ENCODE measurements at regions not wholly inside any gene's neighbourhood (a gene's known extent, or its start where the extent isn't known, plus 50 kb on each side); places are given as distances from the start of the nearest gene placed in this dataset.

DNA sequence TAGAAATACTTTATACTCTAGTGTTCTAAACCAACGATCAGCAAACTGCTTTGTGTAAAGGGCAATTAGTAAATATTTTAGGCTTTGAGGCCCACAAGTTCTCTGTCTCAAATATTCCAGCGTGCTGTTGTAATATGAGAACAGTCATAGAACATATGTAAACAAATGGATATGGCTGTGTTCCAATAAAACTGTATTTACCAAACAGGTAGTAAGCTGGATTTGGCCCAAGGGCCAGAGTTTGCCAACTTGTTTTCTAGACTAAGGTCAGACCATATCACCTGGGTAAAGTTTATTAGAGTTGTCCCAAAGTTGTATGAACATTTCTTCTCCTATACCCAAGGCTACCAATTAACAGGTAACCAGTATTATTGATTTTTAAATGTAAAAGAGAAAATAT lies 303.2 kb upstream of the MC4R start:
- intact Hi-C loops (cut with micrococcal nuclease; ENCODE audit: unreplicated experiment) = no loop called here
- no TSS peak for BruUV-seq (replicated peaks)
- H3K27ac Mint-ChIP-seq (ENCODE audit: unreplicated experiment) = no peak overlapping the region
- H3K36me3 Mint-ChIP-seq (ENCODE audit: insufficient read depth, unreplicated experiment) = no peaks in the 10 kb centered on the region
- Histone ChIP-seq H3K4me1 (no peaks in the 10 kb centered on the region), H3K4me3 (ENCODE audit: low read depth, low read length) (no peak overlapping the region), H3K9me3 (no peaks in the 10 kb centered on the region), H3K27me3 (replicated peaks; ENCODE audit: control insufficient read depth, insufficient read depth, low read length) (no peaks in the 10 kb centered on the region), H3K36me3 (ENCODE audit: control insufficient read depth, insufficient read depth, low read length) (no peaks in the 10 kb centered on the region)
- H3K4me3 Mint-ChIP-seq (ENCODE audit: unreplicated experiment) = no peak overlapping the region
- H3K9me3 Mint-ChIP-seq (ENCODE audit: unreplicated experiment) = no peaks in the 10 kb centered on the region
- ChIA-PET CTCF (no interaction called here), POLR2A (no interaction called here)
- DNase-seq = no peak
- TF ChIP-seq, protein P1, sequence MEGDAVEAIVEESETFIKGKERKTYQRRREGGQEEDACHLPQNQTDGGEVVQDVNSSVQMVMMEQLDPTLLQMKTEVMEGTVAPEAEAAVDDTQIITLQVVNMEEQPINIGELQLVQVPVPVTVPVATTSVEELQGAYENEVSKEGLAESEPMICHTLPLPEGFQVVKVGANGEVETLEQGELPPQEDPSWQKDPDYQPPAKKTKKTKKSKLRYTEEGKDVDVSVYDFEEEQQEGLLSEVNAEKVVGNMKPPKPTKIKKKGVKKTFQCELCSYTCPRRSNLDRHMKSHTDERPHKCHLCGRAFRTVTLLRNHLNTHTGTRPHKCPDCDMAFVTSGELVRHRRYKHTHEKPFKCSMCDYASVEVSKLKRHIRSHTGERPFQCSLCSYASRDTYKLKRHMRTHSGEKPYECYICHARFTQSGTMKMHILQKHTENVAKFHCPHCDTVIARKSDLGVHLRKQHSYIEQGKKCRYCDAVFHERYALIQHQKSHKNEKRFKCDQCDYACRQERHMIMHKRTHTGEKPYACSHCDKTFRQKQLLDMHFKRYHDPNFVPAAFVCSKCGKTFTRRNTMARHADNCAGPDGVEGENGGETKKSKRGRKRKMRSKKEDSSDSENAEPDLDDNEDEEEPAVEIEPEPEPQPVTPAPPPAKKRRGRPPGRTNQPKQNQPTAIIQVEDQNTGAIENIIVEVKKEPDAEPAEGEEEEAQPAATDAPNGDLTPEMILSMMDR (IDR thresholded peaks at IDR 0.05; ENCODE audit: insufficient read depth in 1 of 2, low read depth in 1 of 2, low read length in 1 of 2, severe bottlenecking in 1 of 2, unreplicated experiment in 1 of 2) = no peak
- H3K27me3 Mint-ChIP-seq (ENCODE audit: insufficient read depth, unreplicated experiment) = no peaks in the 10 kb centered on the region
- no peaks in the 10 kb centered on the region for H3K4me1 Mint-ChIP-seq (ENCODE audit: low read depth, unreplicated experiment)

DNA sequence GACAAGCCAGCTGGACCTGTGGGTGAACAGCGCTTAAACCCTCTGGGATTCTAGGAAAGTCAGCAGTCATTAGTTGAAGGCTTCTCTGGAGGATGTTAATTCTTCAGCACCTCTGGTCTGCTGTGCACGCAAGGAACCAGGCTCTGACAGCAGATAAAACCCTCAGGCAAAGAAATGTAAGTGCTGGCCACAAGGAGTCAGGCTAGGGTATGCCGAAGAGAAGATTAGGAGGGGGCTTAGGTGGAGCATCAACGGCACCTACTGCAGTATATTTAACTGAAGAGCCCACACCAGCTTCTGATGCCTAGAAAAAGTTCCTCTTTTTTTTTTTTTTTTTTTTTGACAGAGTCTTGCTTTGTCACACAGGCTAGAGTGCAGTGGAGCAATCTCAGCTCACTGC lies 304.2 kb upstream of the MC4R start:
- H3K4me3 Mint-ChIP-seq (ENCODE audit: unreplicated experiment) = no peak overlapping the region
- no peaks in the 10 kb centered on the region for H3K4me1 ChIP-seq
- H3K27me3 ChIP-seq (replicated peaks; ENCODE audit: control insufficient read depth, insufficient read depth, low read length) = no peaks in the 10 kb centered on the region
- H3K27me3 Mint-ChIP-seq (ENCODE audit: insufficient read depth, unreplicated experiment) = no peaks in the 10 kb centered on the region
- DNase-seq = no peak
- no peaks in the 10 kb centered on the region for H3K9me3 Mint-ChIP-seq (ENCODE audit: unreplicated experiment)
- no peaks in the 10 kb centered on the region for H3K36me3 ChIP-seq (ENCODE audit: control insufficient read depth, insufficient read depth, low read length)
- intact Hi-C loops (cut with micrococcal nuclease; ENCODE audit: unreplicated experiment) = no loop called here
- H3K9me3 ChIP-seq = no peaks in the 10 kb centered on the region
- POLR2A ChIA-PET = no interaction called here
- no peaks in the 10 kb centered on the region for H3K36me3 Mint-ChIP-seq (ENCODE audit: insufficient read depth, unreplicated experiment)
- H3K4me1 Mint-ChIP-seq (ENCODE audit: low read depth, unreplicated experiment) = no peaks in the 10 kb centered on the region
- no peak overlapping the region for H3K4me3 ChIP-seq (ENCODE audit: low read depth, low read length)
- H3K27ac Mint-ChIP-seq (ENCODE audit: unreplicated experiment) = no peak overlapping the region
- TF ChIP-seq, protein P1 (IDR thresholded peaks at IDR 0.05; ENCODE audit: insufficient read depth in 1 of 2, low read depth in 1 of 2, low read length in 1 of 2, severe bottlenecking in 1 of 2, unreplicated experiment in 1 of 2) = no peak
- CTCF ChIA-PET = no interaction called here
- BruUV-seq (replicated peaks) = no TSS peak

DNA sequence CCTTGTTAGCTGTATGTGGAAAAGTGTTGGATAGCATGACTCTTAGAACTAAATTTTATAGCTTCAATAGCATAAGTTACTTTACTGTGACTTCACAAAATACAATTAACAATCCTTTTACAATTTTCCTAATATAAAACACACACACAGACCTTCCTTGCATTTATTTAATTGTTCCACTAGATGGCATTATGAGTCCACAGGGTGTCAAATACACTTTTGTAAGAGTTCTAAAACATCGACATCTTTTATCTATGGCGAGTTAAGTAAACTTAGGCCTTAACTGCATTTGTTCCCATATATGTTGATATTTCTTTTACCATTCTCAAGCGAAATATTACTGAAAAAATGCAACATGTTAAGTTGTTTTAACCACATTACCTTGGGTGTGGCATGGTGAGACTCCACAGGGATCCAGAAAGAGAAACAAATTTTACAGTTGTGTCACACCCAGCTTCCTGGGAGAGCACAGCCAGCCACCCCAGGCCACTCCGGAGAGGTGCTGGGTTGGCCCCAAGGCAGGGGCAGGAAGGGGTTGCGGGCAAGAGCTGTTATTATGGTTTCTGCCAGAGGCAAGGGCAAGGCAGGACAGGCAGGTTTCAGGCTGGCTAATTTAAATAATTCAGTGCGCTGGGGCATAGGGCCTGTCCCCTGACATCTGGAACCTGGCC lies 312.4 kb upstream of the MC4R start:
- H3K9me3 ChIP-seq = no peaks in the 10 kb centered on the region
- no peaks in the 10 kb centered on the region for H3K36me3 ChIP-seq (ENCODE audit: control insufficient read depth, insufficient read depth, low read length)
- ChIA-PET POLR2A (no interaction called here), CTCF (no interaction called here)
- H3K27me3 ChIP-seq (replicated peaks; ENCODE audit: control insufficient read depth, insufficient read depth, low read length) = no peaks in the 10 kb centered on the region
- no peak overlapping the region for H3K27ac Mint-ChIP-seq (ENCODE audit: unreplicated experiment)
- intact Hi-C loops (cut with micrococcal nuclease; ENCODE audit: unreplicated experiment) = loop anchor here (10.0 kb wide), 1 partner anchor 820 kb away; no protein-coding TSS in a partner anchor
- no peaks in the 10 kb centered on the region for H3K27me3 Mint-ChIP-seq (ENCODE audit: insufficient read depth, unreplicated experiment)
- no peaks in the 10 kb centered on the region for H3K4me1 ChIP-seq
- BruUV-seq (replicated peaks) = no TSS peak
- no peak overlapping the region for H3K4me3 ChIP-seq (ENCODE audit: low read depth, low read length)
- TF ChIP-seq, protein P1 (IDR thresholded peaks at IDR 0.05; ENCODE audit: insufficient read depth in 1 of 2, low read depth in 1 of 2, low read length in 1 of 2, severe bottlenecking in 1 of 2, unreplicated experiment in 1 of 2) = no peak
- H3K4me1 Mint-ChIP-seq (ENCODE audit: low read depth, unreplicated experiment) = no peaks in the 10 kb centered on the region
- DNase-seq = no peak
- H3K9me3 Mint-ChIP-seq (ENCODE audit: unreplicated experiment) = no peaks in the 10 kb centered on the region
- no peaks in the 10 kb centered on the region for H3K36me3 Mint-ChIP-seq (ENCODE audit: insufficient read depth, unreplicated experiment)
- no peak overlapping the region for H3K4me3 Mint-ChIP-seq (ENCODE audit: unreplicated experiment)

Data from Caco-2 (cell line).